ENCODE measurements at regions not wholly inside any gene's neighbourhood (a gene's known extent, or its start where the extent isn't known, plus 50 kb on each side); places are given as distances from the start of the nearest gene placed in this dataset.

- TF ChIP-seq CTCF (IDR thresholded peaks at IDR 0.05; ENCODE audit: low read depth, low read length): no peak
- no peak for DNase-seq (ENCODE audit: low read depth, low spot score)
- no peak overlapping the region for H3K4me3 ChIP-seq (ENCODE audit: low read depth, low read length)
- CTCF ChIA-PET: no interaction called here
- no peak overlapping the region for H3K27ac ChIP-seq (ENCODE audit: low read depth, low read length)
- H3K27me3 ChIP-seq (ENCODE audit: control insufficient read depth, insufficient read depth, low read length): no peaks in the 10 kb centered on the region
- peaks cover 12% of the 10 kb centered on the region; the same call in 1 of the 2 replicates for H3K9me3 ChIP-seq (ENCODE audit: control insufficient read depth, insufficient read depth, low read length)
- POLR2A ChIA-PET: no interaction called here
These were observed 273.7 kb downstream of the FGF9 start for GRCh38 chr13:21944610-21945009.

GRCh38 chr13:21945195-21945594, 274.3 kb downstream of the FGF9 start:
- H3K27me3 ChIP-seq (ENCODE audit: control insufficient read depth, insufficient read depth, low read length): no peaks in the 10 kb centered on the region
- ChIA-PET CTCF (no interaction called here), POLR2A (no interaction called here)
- H3K9me3 ChIP-seq (ENCODE audit: control insufficient read depth, insufficient read depth, low read length): peaks cover 12% of the 10 kb centered on the region; the same call in 1 of the 2 replicates
- no peak for TF ChIP-seq CTCF (IDR thresholded peaks at IDR 0.05; ENCODE audit: low read depth, low read length)
- H3K27ac ChIP-seq (ENCODE audit: low read depth, low read length): no peak overlapping the region
- no peak overlapping the region for H3K4me3 ChIP-seq (ENCODE audit: low read depth, low read length)
- no peak for DNase-seq (ENCODE audit: low read depth, low spot score)

- H3K9me3 ChIP-seq (ENCODE audit: control insufficient read depth, insufficient read depth, low read length): peaks cover 12% of the 10 kb centered on the region; the same call in 1 of the 2 replicates
- DNase-seq (ENCODE audit: low read depth, low spot score): no peak
- TF ChIP-seq CTCF (IDR thresholded peaks at IDR 0.05; ENCODE audit: low read depth, low read length): no peak
- H3K27me3 ChIP-seq (ENCODE audit: control insufficient read depth, insufficient read depth, low read length): no peaks in the 10 kb centered on the region
- no peak overlapping the region for H3K4me3 ChIP-seq (ENCODE audit: low read depth, low read length)
- ChIA-PET CTCF (no interaction called here), POLR2A (no interaction called here)
- H3K27ac ChIP-seq (ENCODE audit: low read depth, low read length): peak overlapping the region; percentile 21
These were observed 276.1 kb downstream of the FGF9 start for GRCh38 chr13:21946964-21947363.

- Histone ChIP-seq H3K4me3 (ENCODE audit: low read depth, low read length) (no peak overlapping the region), H3K27me3 (ENCODE audit: control insufficient read depth, insufficient read depth, low read length) (no peaks in the 10 kb centered on the region), H3K27ac (ENCODE audit: low read depth, low read length) (no peak overlapping the region), H3K9me3 (ENCODE audit: control insufficient read depth, insufficient read depth, low read length) (peaks cover 12% of the 10 kb centered on the region; the same call in 1 of the 2 replicates)
- POLR2A ChIA-PET: no interaction called here
- CTCF ChIA-PET: interaction anchor here (0.6 kb wide), 1 partner anchor 1245 kb away, joined by 3 read pairs; the partner anchor contains the start of gene IL17D
- no peak for DNase-seq (ENCODE audit: low read depth, low spot score)
- no peak for TF ChIP-seq CTCF (IDR thresholded peaks at IDR 0.05; ENCODE audit: low read depth, low read length)
These were observed 278.0 kb downstream of the FGF9 start for GRCh38 chr13:21948769-21949474.

- DNase-seq (ENCODE audit: low read depth, low spot score): no peak
- Histone ChIP-seq H3K27me3 (ENCODE audit: control insufficient read depth, insufficient read depth, low read length) (no peaks in the 10 kb centered on the region), H3K27ac (ENCODE audit: low read depth, low read length) (no peak overlapping the region), H3K9me3 (ENCODE audit: control insufficient read depth, insufficient read depth, low read length) (peaks cover 7% of the 10 kb centered on the region), H3K4me3 (ENCODE audit: low read depth, low read length) (no peak overlapping the region)
- no peak for TF ChIP-seq CTCF (IDR thresholded peaks at IDR 0.05; ENCODE audit: low read depth, low read length)
- ChIA-PET CTCF (interaction anchor here (0.6 kb wide), 1 partner anchor 9 kb away, joined by 5 read pairs; no protein-coding TSS in a partner anchor), POLR2A (no interaction called here)
These were observed 279.1 kb downstream of the FGF9 start for GRCh38 chr13:21949818-21950429.

Data from AG04450 (cell line).